OCI-LY1 (cell line): ENCODE measurements at regions not wholly inside any gene's neighbourhood (a gene's known extent, or its start where the extent isn't known, plus 50 kb on each side); places are given as distances from the start of the nearest gene placed in this dataset.

Experiments used
- H2AFZ ChIP-seq: fragments of 200-600 bp; sonication (generic), shearing (Covaris generic); 2 replicates; pipeline ENCODE4 v1.6.0; 2014; ENCODE audit warnings: antibody characterized with exemption, mild to moderate bottlenecking, low read length
- H3F3A ChIP-seq: fragments of 200-600 bp; sonication (generic), shearing (Covaris generic); 2 replicates; pipeline ENCODE4 v1.6.0; 2014; ENCODE audit warnings: mild to moderate bottlenecking, antibody characterized with exemption, low read length, moderate library complexity; ENCODE audit not compliant: insufficient read depth
- H3K27ac ChIP-seq: fragments of 200-600 bp; sonication (generic); 2 replicates; pipeline ENCODE4 v1.5.1; 2014; ENCODE audit warnings: low read length, mixed run types, mild to moderate bottlenecking, low read depth; ENCODE audit not compliant: poor library complexity, severe bottlenecking
- H3K27me3 ChIP-seq: fragments of 200-600 bp; sonication (generic); 2 replicates; pipeline ENCODE4 v1.6.0; 2014; ENCODE audit warnings: antibody characterized with exemption, mild to moderate bottlenecking, low read length, moderate library complexity; ENCODE audit not compliant: insufficient read depth
- H3K36me3 ChIP-seq: fragments of 200-600 bp; sonication (generic); 2 replicates; pipeline ENCODE4 v1.6.1; 2014; ENCODE audit warnings: mild to moderate bottlenecking, antibody characterized with exemption, low read length, moderate library complexity, mixed read lengths; ENCODE audit not compliant: insufficient read depth
- H3K4me1 ChIP-seq: fragments of 200-600 bp; sonication (generic); 2 replicates; pipeline ENCODE4 v1.5.1; 2014; ENCODE audit warnings: mild to moderate bottlenecking, low read length, moderate library complexity; ENCODE audit not compliant: insufficient read depth, severe bottlenecking
- H3K4me2 ChIP-seq: fragments of 200-600 bp; sonication (generic), shearing (Covaris generic); 2 replicates; pipeline ENCODE4 v1.6.1; 2014; ENCODE audit warnings: low read length
- H3K4me3 ChIP-seq: fragments of 200-600 bp; sonication (generic); 2 replicates; pipeline ENCODE4 v1.5.1; 2014; ENCODE audit warnings: low read length, low read depth, mild to moderate bottlenecking, mixed read lengths; ENCODE audit not compliant: poor library complexity, severe bottlenecking
- H3K79me2 ChIP-seq: fragments of 200-600 bp; shearing (Covaris generic); 2 replicates; pipeline ENCODE4 v1.6.1; 2016; ENCODE audit warnings: mixed run types, low read length, mixed read lengths; ENCODE audit not compliant: insufficient read depth
- H3K9ac ChIP-seq: fragments of 200-600 bp; sonication (generic), shearing (Covaris generic); 2 replicates; pipeline ENCODE4 v1.6.1; 2014; ENCODE audit warnings: mild to moderate bottlenecking, low read length, mixed read lengths
- H3K9me2 ChIP-seq: fragments of 200-600 bp; sonication (generic), shearing (Covaris generic); 2 replicates; pipeline ENCODE4 v1.6.1; 2014; ENCODE audit warnings: low read depth, mild to moderate bottlenecking, low read length, mixed read lengths
- H3K9me3 ChIP-seq: fragments of 200-600 bp; shearing (Covaris generic); 2 replicates; pipeline ENCODE4 v1.6.1; 2014; ENCODE audit warnings: low read length, mixed read lengths
- H4K20me1 ChIP-seq: fragments of 200-600 bp; sonication (generic), shearing (Covaris generic); 2 replicates; pipeline ENCODE4 v1.6.0; 2016; ENCODE audit warnings: mild to moderate bottlenecking, low read length; ENCODE audit not compliant: insufficient read depth
- EZH2 ChIP-seq: fragments of 200-600 bp; sonication (generic), shearing (Covaris generic); IDR thresholded peaks from 2 replicates; pipeline ENCODE4 v1.8.0; 2017; ENCODE audit warnings: borderline replicate concordance, mixed run types, mild to moderate bottlenecking, antibody characterized with exemption, low read length, moderate library complexity, mixed read lengths
- TF ChIP-seq, protein P1 (sequence below): fragments of 200-600 bp; sonication (generic), shearing (Covaris generic); IDR thresholded peaks from 2 replicates; pipeline ENCODE4 v1.5.1; 2017; ENCODE audit warnings: mild to moderate bottlenecking, antibody characterized with exemption, low read length, moderate library complexity, mixed read lengths

DNA sequence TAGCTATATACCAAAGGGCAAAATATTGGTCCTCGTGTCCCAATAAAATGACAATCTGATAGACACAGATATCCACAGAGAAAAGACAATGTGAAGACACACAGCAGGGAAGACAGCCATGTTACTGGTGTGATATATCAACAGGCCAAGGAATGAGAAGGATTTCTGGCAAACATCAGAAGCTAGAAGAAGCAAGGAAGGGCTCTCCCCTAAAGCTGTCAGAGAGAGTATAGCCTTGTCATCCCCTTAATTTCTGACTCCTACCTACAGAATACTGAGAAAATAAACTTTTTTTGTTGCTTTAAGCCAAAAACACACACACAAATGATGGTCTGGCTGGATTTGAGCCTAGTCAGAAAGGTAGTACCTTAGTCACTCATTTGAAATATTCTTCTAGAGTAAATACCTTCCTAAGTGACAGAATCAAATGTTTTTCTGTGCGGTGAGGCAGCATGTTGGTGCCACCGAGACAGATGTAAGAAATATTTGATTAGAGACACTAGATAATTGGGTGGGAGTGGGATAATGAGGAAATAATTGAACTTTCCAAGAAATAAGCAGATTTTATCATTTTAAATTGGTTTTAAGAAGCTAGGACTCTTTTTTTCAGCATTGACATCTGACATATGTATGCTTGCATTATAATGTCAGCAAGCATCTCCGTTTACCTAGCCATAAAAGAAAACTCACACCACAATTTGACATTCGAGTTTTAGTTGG, 123.4 kb upstream of the TFAP2D start:
- no peaks in the 10 kb centered on the region for H3K27me3 ChIP-seq
- no peak overlapping the region for H3K27ac ChIP-seq
- no peaks in the 10 kb centered on the region for H3K4me1 ChIP-seq
- no peak overlapping the region for H2AFZ ChIP-seq
- no peaks in the 10 kb centered on the region for H4K20me1 ChIP-seq
- H3K4me2 ChIP-seq: no peak overlapping the region
- no peaks in the 10 kb centered on the region for H3K9me3 ChIP-seq
- TF ChIP-seq EZH2: no peak
- TF ChIP-seq, protein P1, sequence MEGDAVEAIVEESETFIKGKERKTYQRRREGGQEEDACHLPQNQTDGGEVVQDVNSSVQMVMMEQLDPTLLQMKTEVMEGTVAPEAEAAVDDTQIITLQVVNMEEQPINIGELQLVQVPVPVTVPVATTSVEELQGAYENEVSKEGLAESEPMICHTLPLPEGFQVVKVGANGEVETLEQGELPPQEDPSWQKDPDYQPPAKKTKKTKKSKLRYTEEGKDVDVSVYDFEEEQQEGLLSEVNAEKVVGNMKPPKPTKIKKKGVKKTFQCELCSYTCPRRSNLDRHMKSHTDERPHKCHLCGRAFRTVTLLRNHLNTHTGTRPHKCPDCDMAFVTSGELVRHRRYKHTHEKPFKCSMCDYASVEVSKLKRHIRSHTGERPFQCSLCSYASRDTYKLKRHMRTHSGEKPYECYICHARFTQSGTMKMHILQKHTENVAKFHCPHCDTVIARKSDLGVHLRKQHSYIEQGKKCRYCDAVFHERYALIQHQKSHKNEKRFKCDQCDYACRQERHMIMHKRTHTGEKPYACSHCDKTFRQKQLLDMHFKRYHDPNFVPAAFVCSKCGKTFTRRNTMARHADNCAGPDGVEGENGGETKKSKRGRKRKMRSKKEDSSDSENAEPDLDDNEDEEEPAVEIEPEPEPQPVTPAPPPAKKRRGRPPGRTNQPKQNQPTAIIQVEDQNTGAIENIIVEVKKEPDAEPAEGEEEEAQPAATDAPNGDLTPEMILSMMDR: no peak
- H3F3A ChIP-seq: no peaks in the 10 kb centered on the region
- no peaks in the 10 kb centered on the region for H3K36me3 ChIP-seq
- no peaks in the 10 kb centered on the region for H3K9me2 ChIP-seq
- no peak overlapping the region for H3K9ac ChIP-seq
- no peaks in the 10 kb centered on the region for H3K79me2 ChIP-seq
- no peak overlapping the region for H3K4me3 ChIP-seq

GRCh38 chr6:50591135-50591534, 122.2 kb upstream of the TFAP2D start:
- Histone ChIP-seq H3K4me3 (no peak overlapping the region), H3K4me2 (no peak overlapping the region), H3K27me3 (no peaks in the 10 kb centered on the region), H3K27ac (no peak overlapping the region), H3F3A (no peaks in the 10 kb centered on the region), H4K20me1 (no peaks in the 10 kb centered on the region), H3K36me3 (no peaks in the 10 kb centered on the region), H2AFZ (no peak overlapping the region), H3K9me3 (no peaks in the 10 kb centered on the region), H3K9me2 (no peaks in the 10 kb centered on the region), H3K4me1 (no peaks in the 10 kb centered on the region), H3K79me2 (no peaks in the 10 kb centered on the region), H3K9ac (no peak overlapping the region)
- TF ChIP-seq EZH2: no peak
- TF ChIP-seq, protein P1: no peak

DNA sequence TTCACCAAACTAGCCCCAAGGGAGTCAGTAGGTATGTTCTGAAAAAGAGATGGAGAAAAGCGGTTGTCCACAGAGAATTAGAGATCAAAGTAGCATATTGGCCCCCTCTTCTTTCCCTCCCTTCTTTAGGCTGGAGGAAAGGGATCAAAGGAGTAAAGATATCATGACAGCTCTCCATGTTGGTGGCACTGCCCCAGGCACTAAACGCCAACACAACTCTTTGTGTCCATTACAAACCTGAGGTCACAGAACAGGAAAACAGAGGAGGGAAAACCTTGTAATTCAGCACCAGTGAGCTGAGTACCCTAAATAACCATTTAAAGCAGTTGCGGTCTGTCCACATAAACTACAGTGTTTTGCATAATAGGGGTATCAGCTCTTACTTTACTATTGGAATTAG, 113.0 kb upstream of the TFAP2D start:
- no peaks in the 10 kb centered on the region for H3K9me3 ChIP-seq
- no peaks in the 10 kb centered on the region for H3K36me3 ChIP-seq
- no peak overlapping the region for H3K27ac ChIP-seq
- no peak overlapping the region for H2AFZ ChIP-seq
- no peaks in the 10 kb centered on the region for H3K9me2 ChIP-seq
- no peaks in the 10 kb centered on the region for H3K27me3 ChIP-seq
- H3K79me2 ChIP-seq: no peaks in the 10 kb centered on the region
- H3K4me1 ChIP-seq: no peaks in the 10 kb centered on the region
- H3F3A ChIP-seq: no peaks in the 10 kb centered on the region
- H3K9ac ChIP-seq: no peak overlapping the region
- H3K4me3 ChIP-seq: no peak overlapping the region
- no peak overlapping the region for H3K4me2 ChIP-seq
- H4K20me1 ChIP-seq: no peaks in the 10 kb centered on the region
- TF ChIP-seq, protein P1: no peak
- TF ChIP-seq EZH2: no peak
